ENCODE measurements at regions not wholly inside any gene's neighbourhood (a gene's known extent, or its start where the extent isn't known, plus 50 kb on each side); places are given as distances from the start of the nearest gene placed in this dataset.
"Not testable (repeated sequence)": the region's sequence is repeated elsewhere in the genome, so short reads cannot be mapped to it uniquely, and the experiment has no call there.

DNA sequence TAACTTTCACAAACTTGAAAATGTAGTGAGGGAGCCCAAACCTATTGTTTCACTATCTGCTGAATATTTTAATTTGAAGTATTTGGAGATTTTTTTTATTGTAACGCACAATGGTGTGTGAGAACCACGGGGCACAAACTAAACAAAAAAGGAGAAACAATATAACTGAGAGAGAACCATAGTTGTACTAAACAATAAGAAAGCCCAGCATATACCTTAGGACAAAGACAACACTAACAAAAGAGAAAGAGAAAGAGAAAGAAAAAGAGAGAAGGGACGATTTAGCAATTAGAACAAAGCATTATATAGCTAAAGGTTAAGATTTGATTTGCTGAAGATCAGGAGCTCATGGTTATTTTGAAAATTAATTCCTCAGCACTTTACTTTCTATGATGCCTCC is 906.0 kb upstream of the NXPH2 start:
- Histone ChIP-seq H3K36me3 (ENCODE audit: control insufficient read depth, insufficient read depth, low read length, severe bottlenecking) (no peaks in the 10 kb centered on the region), H3K9ac (ENCODE audit: low read length) (no peak overlapping the region), H3K4me3 (ENCODE audit: low read length) (no peak overlapping the region), H3K27me3 (replicated peaks; ENCODE audit: control insufficient read depth, insufficient read depth, low read length) (no peaks in the 10 kb centered on the region), H3K9me3 (ENCODE audit: control insufficient read depth, low read length) (no peaks in the 10 kb centered on the region), H3K4me1 (ENCODE audit: control insufficient read depth, insufficient read depth, low read length) (no peaks in the 10 kb centered on the region)
- DNase-seq (ENCODE audit: low read depth): no peak

DNA sequence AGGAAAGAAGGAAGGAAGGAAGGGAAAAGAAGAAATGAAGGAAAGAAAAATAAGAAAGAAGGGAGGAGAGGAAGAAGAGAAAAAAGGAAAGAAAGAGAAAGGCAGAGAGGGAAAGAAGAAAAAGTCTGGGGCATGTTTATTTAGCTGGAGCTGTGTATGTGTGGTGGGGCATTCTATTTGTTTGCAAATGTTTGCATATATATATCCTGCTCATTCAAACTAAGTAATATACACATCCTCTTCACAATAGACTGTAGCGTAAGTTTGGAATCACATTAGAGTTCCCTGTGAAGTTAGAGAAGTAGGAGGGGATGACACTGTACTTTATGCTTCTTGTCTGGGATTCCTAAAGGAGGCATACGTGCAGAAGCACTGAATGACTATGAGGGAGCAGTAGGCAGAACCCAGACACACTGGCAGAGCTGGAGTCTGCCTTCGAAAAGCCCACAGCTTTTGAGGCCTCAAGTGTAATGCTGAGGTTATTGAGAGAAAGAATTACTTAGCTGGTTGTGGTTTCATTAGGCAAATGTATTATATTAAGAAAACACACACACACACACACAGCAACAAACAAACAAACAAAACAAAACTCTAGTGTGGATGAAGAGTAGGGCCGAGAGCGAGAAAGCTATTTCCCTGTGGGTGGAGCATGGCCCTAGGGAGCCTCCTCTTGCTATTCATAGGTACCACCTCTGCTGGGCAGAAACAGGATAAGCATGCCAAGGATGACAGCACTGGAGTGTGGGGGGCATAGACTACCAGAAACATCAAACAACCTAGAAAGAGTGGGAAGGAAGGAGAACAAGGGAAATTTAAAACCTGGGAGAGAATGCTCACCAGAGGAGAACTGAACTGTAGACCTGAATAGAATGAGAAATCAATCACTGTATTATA is 905.1 kb upstream of the NXPH2 start:
- H3K9me3 ChIP-seq (ENCODE audit: control insufficient read depth, low read length): no peaks in the 10 kb centered on the region
- no peak overlapping the region for H3K4me3 ChIP-seq (ENCODE audit: low read length)
- H3K36me3 ChIP-seq (ENCODE audit: control insufficient read depth, insufficient read depth, low read length, severe bottlenecking): no peaks in the 10 kb centered on the region
- no peaks in the 10 kb centered on the region for H3K27me3 ChIP-seq (replicated peaks; ENCODE audit: control insufficient read depth, insufficient read depth, low read length)
- no peak for DNase-seq (ENCODE audit: low read depth)
- no peak overlapping the region for H3K9ac ChIP-seq (ENCODE audit: low read length)
- no peaks in the 10 kb centered on the region for H3K4me1 ChIP-seq (ENCODE audit: control insufficient read depth, insufficient read depth, low read length)

DNA sequence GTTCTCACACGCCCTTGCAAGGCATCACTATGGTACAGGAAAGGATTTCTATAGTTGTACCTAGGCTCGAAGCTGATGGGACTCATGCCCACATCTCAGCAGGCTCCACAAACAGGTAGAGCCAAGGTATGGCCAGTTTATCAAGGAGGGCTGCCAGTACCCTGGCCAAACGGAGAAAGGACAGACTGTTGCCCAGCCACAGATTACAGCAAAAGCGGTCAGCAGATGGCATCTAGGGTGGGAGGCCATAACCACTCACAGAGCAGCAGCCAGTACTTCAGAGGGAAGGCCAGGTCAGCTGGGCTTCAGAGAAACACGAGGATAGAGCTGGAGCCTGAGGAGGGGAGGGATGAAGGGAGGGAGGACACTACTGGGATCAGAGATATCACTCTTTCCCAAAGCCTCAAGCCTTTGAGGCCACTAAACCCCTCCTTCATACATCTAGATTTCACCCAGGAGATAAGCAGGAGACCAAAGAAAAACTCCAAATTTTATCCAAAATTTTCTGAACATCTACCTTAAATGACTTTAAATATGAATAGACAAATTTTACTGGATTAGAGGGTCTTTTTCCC is 904.2 kb upstream of the NXPH2 start:
- H3K4me3 ChIP-seq (ENCODE audit: low read length): no peak overlapping the region
- H3K9ac ChIP-seq (ENCODE audit: low read length): no peak overlapping the region
- H3K36me3 ChIP-seq (ENCODE audit: control insufficient read depth, insufficient read depth, low read length, severe bottlenecking): no peaks in the 10 kb centered on the region
- DNase-seq (ENCODE audit: low read depth): no peak
- no peaks in the 10 kb centered on the region for H3K9me3 ChIP-seq (ENCODE audit: control insufficient read depth, low read length)
- H3K4me1 ChIP-seq (ENCODE audit: control insufficient read depth, insufficient read depth, low read length): no peaks in the 10 kb centered on the region
- no peaks in the 10 kb centered on the region for H3K27me3 ChIP-seq (replicated peaks; ENCODE audit: control insufficient read depth, insufficient read depth, low read length)

DNA sequence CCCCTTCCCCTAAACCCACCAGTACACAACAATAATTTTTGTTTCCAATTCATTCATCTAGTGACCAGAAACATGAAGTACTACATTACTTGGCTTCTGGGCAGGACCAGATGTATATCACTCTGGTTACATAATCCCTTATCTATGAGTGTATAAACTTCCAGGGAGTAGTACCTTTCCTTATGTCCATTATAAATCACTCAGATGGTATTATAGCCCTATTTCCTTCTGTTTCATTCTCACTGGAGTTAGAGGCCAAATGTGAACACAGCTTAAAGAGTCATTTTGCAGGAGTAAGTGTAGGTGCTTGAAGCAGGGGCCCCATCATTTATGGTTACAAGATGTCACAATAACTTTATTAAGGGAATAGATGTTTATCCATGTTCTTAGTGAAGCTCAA is 894.4 kb upstream of the NXPH2 start:
- Histone ChIP-seq H3K9me3 (ENCODE audit: control insufficient read depth, low read length) (peaks cover 3% of the 10 kb centered on the region), H3K36me3 (ENCODE audit: control insufficient read depth, insufficient read depth, low read length, severe bottlenecking) (no peaks in the 10 kb centered on the region), H3K4me3 (ENCODE audit: low read length) (no peak overlapping the region), H3K9ac (ENCODE audit: low read length) (no peak overlapping the region), H3K27me3 (replicated peaks; ENCODE audit: control insufficient read depth, insufficient read depth, low read length) (no peaks in the 10 kb centered on the region), H3K4me1 (ENCODE audit: control insufficient read depth, insufficient read depth, low read length) (no peaks in the 10 kb centered on the region)
- no peak for DNase-seq (ENCODE audit: low read depth)

DNA sequence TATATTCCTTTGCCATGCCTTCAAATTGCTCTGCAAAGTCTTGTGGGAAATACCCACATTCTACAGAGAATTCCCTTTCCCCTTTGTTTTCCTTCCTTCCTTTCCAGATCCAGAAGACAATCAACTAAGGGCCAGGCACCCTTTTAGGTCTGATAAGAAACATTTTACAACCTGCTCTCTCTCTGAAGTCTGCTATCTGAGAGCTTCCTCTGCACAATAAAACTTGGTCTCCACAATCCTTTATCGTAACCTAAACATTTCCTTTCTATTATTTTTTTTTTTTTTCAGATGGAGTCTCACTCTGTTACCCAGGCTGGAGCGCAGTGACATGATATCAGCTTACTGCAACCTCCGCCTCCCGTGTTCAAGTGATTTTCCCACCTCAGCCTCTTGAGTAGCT is 893.3 kb upstream of the NXPH2 start:
- H3K9me3 ChIP-seq (ENCODE audit: control insufficient read depth, low read length); H3K4me1 ChIP-seq (ENCODE audit: control insufficient read depth, insufficient read depth, low read length); H3K36me3 ChIP-seq (ENCODE audit: control insufficient read depth, insufficient read depth, low read length, severe bottlenecking); H3K27me3 ChIP-seq (replicated peaks; ENCODE audit: control insufficient read depth, insufficient read depth, low read length); H3K4me3 ChIP-seq (ENCODE audit: low read length); DNase-seq (ENCODE audit: low read depth); H3K9ac ChIP-seq (ENCODE audit: low read length): not testable (repeated sequence)

DNA sequence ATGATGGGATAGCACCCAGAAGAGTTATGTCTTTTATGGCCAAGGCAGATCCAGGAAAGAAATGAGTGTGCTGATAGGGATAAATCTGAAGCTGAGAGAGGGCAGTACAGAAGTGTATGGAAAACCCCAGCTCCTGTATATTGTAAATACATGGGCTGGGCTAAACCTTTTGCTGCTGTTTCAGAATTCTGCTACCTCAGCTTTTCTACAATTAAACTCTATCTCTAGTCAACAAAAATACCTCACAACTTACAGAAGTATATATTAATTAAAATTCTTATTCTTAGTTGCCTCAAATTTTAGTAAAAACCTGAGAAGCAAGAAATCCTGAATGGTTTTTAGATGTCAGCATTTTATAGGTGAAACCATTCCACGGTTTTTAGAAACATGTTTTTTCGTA is 889.5 kb upstream of the NXPH2 start:
- H3K9me3 ChIP-seq (ENCODE audit: control insufficient read depth, low read length): peaks cover 3% of the 10 kb centered on the region
- no peaks in the 10 kb centered on the region for H3K4me1 ChIP-seq (ENCODE audit: control insufficient read depth, insufficient read depth, low read length)
- H3K4me3 ChIP-seq (ENCODE audit: low read length): no peak overlapping the region
- H3K36me3 ChIP-seq (ENCODE audit: control insufficient read depth, insufficient read depth, low read length, severe bottlenecking): no peaks in the 10 kb centered on the region
- H3K9ac ChIP-seq (ENCODE audit: low read length): no peak overlapping the region
- no peaks in the 10 kb centered on the region for H3K27me3 ChIP-seq (replicated peaks; ENCODE audit: control insufficient read depth, insufficient read depth, low read length)
- DNase-seq (ENCODE audit: low read depth): no peak

DNA sequence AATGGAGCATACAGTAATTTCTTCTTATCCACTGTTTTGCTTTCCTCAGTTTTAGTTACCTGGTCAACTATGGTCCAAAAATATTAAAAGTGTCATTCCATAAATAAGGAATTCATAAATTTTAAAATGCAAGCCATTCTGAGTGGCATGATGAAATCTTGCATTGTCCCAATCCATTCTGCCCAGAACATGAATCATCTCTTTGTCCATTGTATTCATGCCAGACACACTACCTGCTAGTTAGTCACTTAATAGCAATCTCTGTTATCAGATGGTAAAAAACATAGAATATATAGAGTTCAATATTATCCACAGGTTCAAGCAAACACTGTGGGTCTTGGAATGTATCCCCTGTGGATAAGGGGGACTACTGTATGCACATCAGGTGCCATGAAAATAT is 872.2 kb upstream of the NXPH2 start:
- no peaks in the 10 kb centered on the region for H3K4me1 ChIP-seq (ENCODE audit: control insufficient read depth, insufficient read depth, low read length)
- H3K4me3 ChIP-seq (ENCODE audit: low read length): no peak overlapping the region
- no peak for DNase-seq (ENCODE audit: low read depth)
- no peaks in the 10 kb centered on the region for H3K27me3 ChIP-seq (replicated peaks; ENCODE audit: control insufficient read depth, insufficient read depth, low read length)
- peaks cover 10% of the 10 kb centered on the region for H3K9me3 ChIP-seq (ENCODE audit: control insufficient read depth, low read length)
- H3K36me3 ChIP-seq (ENCODE audit: control insufficient read depth, insufficient read depth, low read length, severe bottlenecking): no peaks in the 10 kb centered on the region
- H3K9ac ChIP-seq (ENCODE audit: low read length): no peak overlapping the region

DNA sequence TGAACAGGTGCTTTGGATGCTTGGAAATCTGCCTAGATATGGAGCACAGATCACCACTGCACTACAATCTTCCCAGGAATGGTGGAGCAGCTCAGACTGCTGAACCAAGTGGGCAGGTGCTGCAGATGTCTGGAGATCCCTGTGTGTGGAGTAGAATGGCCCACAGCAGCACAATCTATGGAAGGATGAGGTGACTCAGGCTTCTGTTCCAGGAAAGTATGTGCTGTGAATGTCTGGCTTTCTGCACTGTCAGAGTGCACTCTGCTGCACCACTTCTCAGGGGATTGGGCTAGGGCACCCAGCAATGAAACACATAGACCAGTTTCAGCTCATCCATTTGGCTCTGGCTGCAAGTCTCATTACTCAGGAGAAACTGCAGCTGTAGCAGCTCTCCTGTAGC is 865.4 kb upstream of the NXPH2 start:
- DNase-seq (ENCODE audit: low read depth): no peak
- Histone ChIP-seq H3K27me3 (replicated peaks; ENCODE audit: control insufficient read depth, insufficient read depth, low read length) (no peaks in the 10 kb centered on the region), H3K9me3 (ENCODE audit: control insufficient read depth, low read length) (peaks cover 17% of the 10 kb centered on the region)

DNA sequence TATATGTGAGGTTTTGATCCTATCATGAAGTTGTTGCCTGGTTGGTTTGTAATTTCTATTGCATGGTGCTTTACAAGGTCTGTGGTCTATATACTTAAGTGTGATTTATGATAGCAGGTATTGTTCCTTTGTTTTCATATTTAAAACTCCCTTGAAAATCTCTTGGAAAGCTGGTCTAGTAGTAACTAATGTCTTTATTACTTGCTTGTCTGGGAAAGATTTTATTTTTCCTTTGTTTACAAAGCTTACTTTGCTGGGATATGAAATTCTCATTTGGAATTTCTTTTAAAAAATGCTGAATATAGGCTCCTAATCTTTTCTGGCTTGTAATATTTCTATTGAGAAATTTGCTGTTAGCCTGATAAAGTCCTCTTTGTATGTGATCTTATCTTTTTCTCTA is 862.9 kb upstream of the NXPH2 start:
- no peaks in the 10 kb centered on the region for H3K4me1 ChIP-seq (ENCODE audit: control insufficient read depth, insufficient read depth, low read length)
- peaks cover 7% of the 10 kb centered on the region for H3K9me3 ChIP-seq (ENCODE audit: control insufficient read depth, low read length)
- no peaks in the 10 kb centered on the region for H3K27me3 ChIP-seq (replicated peaks; ENCODE audit: control insufficient read depth, insufficient read depth, low read length)
- no peak overlapping the region for H3K9ac ChIP-seq (ENCODE audit: low read length)
- H3K36me3 ChIP-seq (ENCODE audit: control insufficient read depth, insufficient read depth, low read length, severe bottlenecking): no peaks in the 10 kb centered on the region
- DNase-seq (ENCODE audit: low read depth): no peak
- H3K4me3 ChIP-seq (ENCODE audit: low read length): no peak overlapping the region

More for the DNA sequence above, 865.4 kb upstream of the NXPH2 start:
- no peak overlapping the region for H3K9ac ChIP-seq (ENCODE audit: low read length)
- no peaks in the 10 kb centered on the region for H3K36me3 ChIP-seq (ENCODE audit: control insufficient read depth, insufficient read depth, low read length, severe bottlenecking)
- H3K4me3 ChIP-seq (ENCODE audit: low read length): no peak overlapping the region
- H3K4me1 ChIP-seq (ENCODE audit: control insufficient read depth, insufficient read depth, low read length): no peaks in the 10 kb centered on the region

DNA sequence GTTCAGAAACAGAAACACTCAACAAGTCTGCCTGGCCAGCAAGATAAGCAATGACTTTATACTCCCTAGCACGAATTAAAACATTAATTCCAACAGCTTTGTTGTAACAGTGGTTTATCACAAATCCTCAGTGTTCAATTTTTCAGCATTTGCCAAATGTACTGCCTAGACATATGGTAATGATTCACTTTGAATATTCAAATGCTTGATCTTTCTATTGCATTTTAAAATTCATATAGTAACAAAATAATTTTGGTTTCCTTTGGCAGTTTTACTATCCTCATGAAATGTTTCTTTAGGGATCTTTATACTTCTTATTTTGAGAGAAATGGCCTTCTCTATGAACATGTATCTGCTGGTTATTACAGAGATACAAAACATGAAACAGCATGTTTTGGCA is 851.8 kb upstream of the NXPH2 start:
- H3K9me3 ChIP-seq (ENCODE audit: control insufficient read depth, low read length): no peaks in the 10 kb centered on the region
- no peak for DNase-seq (ENCODE audit: low read depth)
- no peaks in the 10 kb centered on the region for H3K36me3 ChIP-seq (ENCODE audit: control insufficient read depth, insufficient read depth, low read length, severe bottlenecking)
- no peak overlapping the region for H3K9ac ChIP-seq (ENCODE audit: low read length)
- no peaks in the 10 kb centered on the region for H3K4me1 ChIP-seq (ENCODE audit: control insufficient read depth, insufficient read depth, low read length)
- H3K4me3 ChIP-seq (ENCODE audit: low read length): no peak overlapping the region
- no peaks in the 10 kb centered on the region for H3K27me3 ChIP-seq (replicated peaks; ENCODE audit: control insufficient read depth, insufficient read depth, low read length)

DNA sequence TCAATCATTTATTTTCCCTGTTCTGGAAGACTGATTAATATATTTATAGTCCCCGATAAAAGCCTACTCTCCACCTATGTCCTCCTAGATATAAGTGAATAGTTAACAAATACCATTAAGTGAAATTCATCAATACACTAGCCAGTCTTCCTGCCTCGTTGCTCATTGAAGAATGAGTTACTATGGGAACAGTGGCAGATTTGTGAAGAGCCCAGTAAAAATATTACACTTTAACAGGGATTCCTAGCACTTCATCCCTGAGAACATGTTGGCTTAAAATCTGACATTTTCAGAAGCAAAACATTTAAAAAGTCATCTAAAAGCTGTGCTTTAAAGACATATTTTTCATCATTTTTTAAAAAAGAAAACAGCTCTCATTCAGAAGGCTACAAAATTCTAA is 848.7 kb upstream of the NXPH2 start:
- no peak overlapping the region for H3K4me3 ChIP-seq (ENCODE audit: low read length)

More for the DNA sequence above, 848.7 kb upstream of the NXPH2 start:
- Histone ChIP-seq H3K9me3 (ENCODE audit: control insufficient read depth, low read length) (no peaks in the 10 kb centered on the region), H3K4me1 (ENCODE audit: control insufficient read depth, insufficient read depth, low read length) (no peaks in the 10 kb centered on the region), H3K9ac (ENCODE audit: low read length) (no peak overlapping the region), H3K27me3 (replicated peaks; ENCODE audit: control insufficient read depth, insufficient read depth, low read length) (no peaks in the 10 kb centered on the region), H3K36me3 (ENCODE audit: control insufficient read depth, insufficient read depth, low read length, severe bottlenecking) (no peaks in the 10 kb centered on the region)
- no peak for DNase-seq (ENCODE audit: low read depth)
